GM21360 (cell line): ENCODE measurements at regions not wholly inside any gene's neighbourhood (a gene's known extent, or its start where the extent isn't known, plus 50 kb on each side); places are given as distances from the start of the nearest gene placed in this dataset.
"Not testable (repeated sequence)": the region's sequence is repeated elsewhere in the genome, so short reads cannot be mapped to it uniquely, and the experiment has no call there.

Source experiments
- ATAC-seq: cut with Tn5 transposase; IDR thresholded peaks from one replicate; pipeline ENCODE4 v1.9.1; 2021; ENCODE audit warnings: mild to moderate bottlenecking, moderate library complexity; ENCODE audit not compliant: unreplicated experiment

- no peak for ATAC-seq
Observed at GRCh38 chr10:62935022-62935421, 118.9 kb upstream of the EGR2 start.

- no peak for ATAC-seq
Observed at GRCh38 chr10:62934258-62934657, 118.1 kb upstream of the EGR2 start.

GRCh38 chr10:62928763-62929162 is 112.6 kb upstream of the EGR2 start:
- ATAC-seq, result not testable (repeated sequence)

- no peak for ATAC-seq
Observed at GRCh38 chr10:62926407-62926806, 110.2 kb upstream of the EGR2 start.

DNA sequence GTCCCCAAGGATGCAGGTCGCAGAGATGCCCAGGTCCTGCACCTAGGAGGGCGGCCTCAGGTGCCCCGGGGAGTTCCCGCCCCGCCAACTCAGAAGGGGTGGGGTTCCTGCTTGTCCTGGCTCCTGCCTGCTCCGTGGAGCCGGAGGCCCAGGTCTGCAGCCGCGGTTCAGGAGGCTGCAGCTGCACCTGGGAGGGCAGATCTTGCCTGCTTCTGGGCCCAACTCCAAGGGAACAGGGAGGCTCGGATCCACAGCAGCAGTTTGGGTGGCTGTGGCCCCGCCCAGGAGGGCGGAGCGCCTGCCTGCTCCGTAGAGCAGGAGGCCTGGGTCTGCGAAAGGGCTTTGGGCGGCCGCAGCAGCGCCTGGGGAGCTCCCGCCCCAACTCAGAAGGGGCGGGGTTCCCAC is 108.2 kb upstream of the EGR2 start:
- no peak for ATAC-seq

- no peak for ATAC-seq
Observed at GRCh38 chr10:62919776-62920175, 103.6 kb upstream of the EGR2 start.

GRCh38 chr10:62917475-62918238 is 101.5 kb upstream of the EGR2 start:
- ATAC-seq, result no peak

- ATAC-seq, result no peak
Observed at GRCh38 chr10:62916141-62916603, 100.0 kb upstream of the EGR2 start.

DNA sequence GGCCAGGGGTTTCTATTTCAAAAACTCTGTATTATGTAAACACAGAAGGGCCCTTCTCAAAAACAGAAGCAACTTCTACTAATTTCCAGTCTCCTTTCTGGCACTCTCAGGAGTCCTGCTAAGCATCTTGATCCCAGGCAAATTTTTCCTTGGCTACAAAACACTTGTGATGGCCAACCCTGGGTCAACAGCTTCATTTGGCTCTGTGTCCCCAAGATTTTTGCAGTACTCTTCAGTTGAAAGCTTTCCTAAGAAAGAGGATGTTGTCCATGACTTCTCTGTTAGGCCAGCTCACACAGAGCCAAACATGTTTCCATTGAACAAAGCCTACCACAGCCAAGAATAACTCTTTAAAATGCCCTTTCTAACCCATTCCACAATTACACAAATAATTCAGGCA is 99.0 kb upstream of the EGR2 start:
- ATAC-seq, result no peak

DNA sequence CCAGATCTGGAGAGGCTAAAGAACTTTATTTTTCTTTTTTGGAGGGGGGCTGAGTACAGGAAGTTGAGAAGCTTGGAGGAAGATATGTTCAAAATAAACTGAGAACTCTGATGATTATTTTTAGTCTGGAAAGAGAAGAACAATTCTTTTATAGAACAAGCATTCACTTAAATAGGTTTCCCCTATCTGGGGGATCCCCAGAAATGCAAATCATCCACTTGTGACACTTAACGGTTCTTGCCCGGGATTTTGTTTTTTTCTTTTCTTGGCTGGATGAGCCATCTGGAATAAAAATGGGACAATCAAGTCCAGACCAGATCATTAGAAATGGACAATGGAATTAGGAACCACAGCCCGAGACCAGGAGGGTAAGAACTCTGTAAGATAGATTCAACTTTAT is 95.9 kb upstream of the EGR2 start:
- no peak for ATAC-seq

- ATAC-seq, result no peak
Observed at GRCh38 chr10:62911210-62911963, 95.2 kb upstream of the EGR2 start.

DNA sequence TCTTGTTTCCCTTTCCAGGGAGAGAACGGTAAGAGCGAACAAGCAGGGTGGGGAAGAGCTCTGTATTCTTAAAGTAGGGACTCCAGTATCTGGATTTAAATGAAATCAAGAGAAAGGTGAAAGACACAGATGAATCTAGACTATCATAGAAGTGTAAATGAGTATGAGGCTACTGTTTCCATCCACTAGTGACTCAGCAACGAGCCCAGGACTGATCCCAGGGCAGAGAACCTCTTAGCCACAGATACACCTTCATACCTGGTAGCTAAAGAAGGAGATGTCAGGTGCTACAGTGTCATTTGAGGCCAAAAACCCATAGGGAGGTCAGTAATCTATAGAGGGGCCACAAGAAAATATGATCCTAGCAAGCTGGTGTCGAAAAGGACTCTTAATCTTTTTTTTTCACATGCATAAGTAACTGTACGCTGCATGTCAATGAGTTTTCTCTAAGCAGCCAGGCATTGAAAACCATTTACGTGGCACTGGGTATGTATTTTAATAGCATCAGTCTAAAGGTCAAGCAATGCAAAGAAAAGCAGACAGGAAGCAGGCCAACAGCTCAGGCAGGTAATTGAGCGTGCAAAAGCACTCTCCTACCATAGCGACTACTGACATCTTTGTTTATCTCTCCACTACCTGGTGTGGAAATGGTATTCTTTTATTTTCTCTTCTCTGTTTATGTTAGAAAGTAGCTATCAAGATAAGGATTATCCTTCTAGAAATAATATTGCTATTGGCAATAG is 91.5 kb upstream of the EGR2 start:
- peak; percentile 80 for ATAC-seq

DNA sequence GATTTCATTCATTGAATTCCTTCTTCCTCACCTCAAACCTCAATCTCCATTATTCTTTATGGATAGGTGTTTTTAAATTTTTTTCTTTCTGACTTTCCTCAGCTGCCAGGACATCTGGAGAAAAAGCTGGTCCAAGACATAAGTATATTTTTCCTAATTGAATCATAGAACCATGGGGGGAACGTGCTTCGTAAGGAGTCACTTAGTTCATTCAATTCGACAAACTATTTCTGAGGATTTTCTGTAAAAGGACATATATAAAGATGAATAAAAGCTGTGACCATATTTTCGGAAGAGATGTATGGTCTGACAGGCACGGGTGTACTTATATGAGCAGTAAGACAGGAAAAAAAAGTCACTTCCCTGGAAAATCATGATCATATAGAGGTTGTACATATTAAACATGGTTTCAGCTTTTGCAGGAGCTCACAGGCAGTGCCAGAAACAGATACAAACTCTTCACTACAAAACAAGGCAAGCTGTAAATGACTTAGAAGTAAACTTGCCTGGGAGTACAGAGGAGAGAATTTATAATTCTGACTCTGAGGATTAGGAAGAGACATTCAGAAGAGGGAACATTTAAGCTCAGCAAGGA is 88.2 kb upstream of the EGR2 start:
- no peak for ATAC-seq

GRCh38 chr10:62903828-62904227 is 87.7 kb upstream of the EGR2 start:
- ATAC-seq, result no peak

DNA sequence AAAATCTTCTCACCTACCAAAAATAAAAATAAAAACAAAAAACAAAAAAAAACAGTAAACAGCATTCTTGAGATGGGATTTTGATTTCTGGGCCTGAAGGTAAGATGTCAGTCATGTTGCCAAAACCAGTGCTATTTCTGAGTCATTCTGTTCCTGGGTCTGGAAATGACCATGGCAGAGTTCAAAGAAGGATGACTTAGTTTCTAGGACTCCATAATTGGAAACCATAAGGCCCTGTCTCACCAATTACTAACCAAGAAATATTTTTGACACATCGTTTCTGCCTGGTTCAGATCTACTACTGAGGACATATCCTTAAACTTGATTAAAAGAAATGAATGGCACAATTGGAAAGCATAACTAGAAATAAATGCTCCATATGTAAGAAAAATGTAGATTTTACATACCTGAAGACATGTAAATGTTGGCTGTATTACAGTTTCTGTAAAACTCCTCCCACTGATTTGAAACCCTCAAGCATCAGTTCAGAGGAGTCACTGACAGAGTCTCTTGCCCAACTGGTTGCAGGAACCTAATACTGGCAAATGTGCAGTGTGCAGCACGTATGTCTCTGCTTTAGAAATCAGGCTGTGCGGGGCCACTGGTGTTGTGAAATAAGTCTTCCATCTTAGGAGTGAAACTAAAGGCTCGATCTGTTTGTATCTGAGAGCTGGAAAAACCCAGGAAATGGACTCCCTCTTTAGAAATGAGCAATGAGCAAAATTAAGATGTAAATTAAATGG is 84.8 kb upstream of the EGR2 start:
- no peak for ATAC-seq

GRCh38 chr10:62899311-62899710 is 83.1 kb upstream of the EGR2 start:
- ATAC-seq, result no peak

DNA sequence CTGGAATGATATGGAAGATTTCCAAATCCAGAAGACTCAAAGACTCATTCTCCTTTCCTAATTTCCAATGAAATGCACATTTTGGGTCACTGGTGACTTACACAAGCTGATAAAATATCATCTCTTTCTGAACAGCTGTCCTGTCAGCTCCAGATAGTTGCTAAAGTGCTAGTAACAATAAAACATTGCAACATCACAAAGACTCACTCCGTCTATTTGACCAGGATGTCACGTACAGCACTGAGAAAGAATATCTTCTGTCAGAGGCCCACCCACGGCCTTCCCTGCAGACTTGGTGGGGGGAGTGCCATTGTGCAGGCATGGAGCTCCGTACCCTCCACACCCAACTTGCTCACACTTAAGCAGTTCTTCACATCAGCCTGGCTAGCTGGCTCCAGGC is 78.9 kb upstream of the EGR2 start:
- no peak for ATAC-seq

DNA sequence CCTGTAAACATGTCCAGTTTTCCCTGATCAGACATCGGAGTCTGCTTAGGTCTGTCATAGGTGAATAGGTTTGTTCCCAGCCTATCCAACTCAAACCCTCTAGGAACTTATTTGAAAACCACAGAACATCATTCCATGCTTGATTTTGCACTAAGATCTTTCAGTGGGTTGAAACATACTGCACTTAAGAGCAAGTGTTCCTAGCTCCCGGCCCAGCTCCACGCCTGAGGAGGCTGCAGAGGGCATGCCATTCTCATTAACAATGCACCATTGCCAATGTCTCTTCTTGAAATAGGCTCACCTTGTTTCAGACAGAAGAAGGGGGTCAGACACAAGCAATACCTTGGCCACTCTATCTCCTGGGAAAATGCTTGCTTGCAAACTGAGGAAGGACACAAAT is 78.0 kb upstream of the EGR2 start:
- ATAC-seq, result no peak

- ATAC-seq, result no peak
Observed at GRCh38 chr10:62893036-62893435, 76.9 kb upstream of the EGR2 start.

DNA sequence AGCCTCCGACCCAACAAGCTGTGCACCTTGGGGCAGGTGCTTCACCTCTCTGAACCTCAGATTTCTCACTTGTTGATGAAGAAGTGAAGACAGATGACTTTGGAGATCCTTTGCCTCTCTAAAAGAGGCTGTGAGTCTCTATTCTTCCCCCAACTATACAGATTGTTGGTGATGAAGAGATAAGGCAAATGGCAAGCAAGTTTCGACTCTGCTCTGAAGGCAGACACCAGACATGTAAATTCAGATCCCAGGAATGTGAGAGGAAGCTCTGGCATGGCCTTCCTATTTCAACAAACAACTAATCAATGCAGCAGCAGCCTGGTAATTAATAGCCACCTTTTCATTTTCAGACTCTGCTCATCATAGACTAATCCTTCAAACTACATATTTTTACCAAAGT is 74.2 kb upstream of the EGR2 start:
- no peak for ATAC-seq

- no peak for ATAC-seq
Observed at GRCh38 chr10:62887642-62888041, 71.5 kb upstream of the EGR2 start.
